Neuronal stem cell (in vitro differentiated cells): ENCODE measurements at regions not wholly inside any gene's neighbourhood (a gene's known extent, or its start where the extent isn't known, plus 50 kb on each side); places are given as distances from the start of the nearest gene placed in this dataset.
"Not testable (repeated sequence)": the region's sequence is repeated elsewhere in the genome, so short reads cannot be mapped to it uniquely, and the experiment has no call there.

Experiments
- DNase-seq: peaks from one replicate; pipeline ENCODE4 v3.0.0-alpha.2; 2013; ENCODE audit warnings: low spot score
- H2AFZ ChIP-seq: one replicate; pipeline ENCODE4 v1.6.1; 2013; ENCODE audit warnings: mild to moderate bottlenecking, low read length, inconsistent platforms
- H2AK5ac ChIP-seq: 2 replicates; pipeline ENCODE4 v1.6.1; 2013; ENCODE audit warnings: low read depth, mild to moderate bottlenecking, inconsistent platforms, low read length, moderate library complexity, mixed read lengths
- H2BK120ac ChIP-seq: 2 replicates; pipeline ENCODE4 v1.6.1; 2013; ENCODE audit warnings: low read depth, mild to moderate bottlenecking, inconsistent platforms, low read length, moderate library complexity, mixed read lengths
- H2BK12ac ChIP-seq: one replicate; pipeline ENCODE4 v1.6.1; 2013; ENCODE audit warnings: low read length, inconsistent platforms
- H2BK15ac ChIP-seq: 2 replicates; pipeline ENCODE4 v1.6.1; 2013; ENCODE audit warnings: mild to moderate bottlenecking, low read length, inconsistent platforms, mixed read lengths
- H2BK5ac ChIP-seq: one replicate; pipeline ENCODE4 v1.6.1; 2013; ENCODE audit warnings: inconsistent platforms, mild to moderate bottlenecking, low read length, moderate library complexity
- H3K14ac ChIP-seq: one replicate; pipeline ENCODE4 v1.6.1; 2013; ENCODE audit warnings: low read length, inconsistent platforms
- H3K18ac ChIP-seq: 2 replicates; pipeline ENCODE4 v1.6.1; 2013; ENCODE audit warnings: low read length, inconsistent platforms
- H3K23ac ChIP-seq: 2 replicates; pipeline ENCODE4 v1.6.1; 2013; ENCODE audit warnings: low read depth, mild to moderate bottlenecking, mixed read lengths, low read length, inconsistent platforms; ENCODE audit not compliant: poor library complexity
- H3K27ac ChIP-seq: replicated peaks from 3 replicates; pipeline ENCODE4 v1.5.1; 2013; ENCODE audit warnings: low read length, inconsistent platforms
- H3K27me3 ChIP-seq, 3 experiments: 2 replicates each; pipeline ENCODE4 v1.6.1; 2013; ENCODE audit warnings: low read length in 3 of 3, mild to moderate bottlenecking in 2 of 3, inconsistent platforms in 1 of 3, low read depth in 1 of 3, mixed read lengths in 1 of 3, moderate library complexity in 1 of 3; ENCODE audit not compliant: control insufficient read depth in 3 of 3, insufficient read depth in 3 of 3
- H3K36me3 ChIP-seq, 2 donors: replicated peaks in 1 of 2; 2 replicates each; pipeline ENCODE4 v1.6.1; 2013; ENCODE audit warnings: low read length in 2 of 2; ENCODE audit not compliant: control insufficient read depth in 2 of 2, insufficient read depth in 2 of 2
- H3K4ac ChIP-seq: 2 replicates; pipeline ENCODE4 v1.6.1; 2013; ENCODE audit warnings: inconsistent platforms, mild to moderate bottlenecking, low read length, moderate library complexity
- H3K4me1 ChIP-seq, 2 donors: 1 replicate in 1 of 2; 2 replicates in 1 of 2; pipeline ENCODE4 v1.6.1; 2013; ENCODE audit warnings: low read length in 2 of 2, low read depth in 1 of 2; ENCODE audit not compliant: control insufficient read depth in 2 of 2, insufficient read depth in 1 of 2
- H3K4me2 ChIP-seq: one replicate; pipeline ENCODE4 v1.6.1; 2013; ENCODE audit warnings: mild to moderate bottlenecking, low read length, inconsistent platforms; ENCODE audit not compliant: insufficient read depth, poor library complexity, severe bottlenecking
- H3K4me3 ChIP-seq, 2 donors: 2 replicates each; pipeline ENCODE4 v1.5.1; 2013; ENCODE audit warnings: low read length in 2 of 2, mild to moderate bottlenecking in 2 of 2, inconsistent platforms in 1 of 2, moderate library complexity in 1 of 2
- H3K79me1 ChIP-seq: one replicate; pipeline ENCODE4 v1.6.1; 2013; ENCODE audit warnings: low read depth, mild to moderate bottlenecking, inconsistent platforms, low read length, moderate library complexity
- H3K9ac ChIP-seq: one replicate; pipeline ENCODE4 v1.6.1; 2013; ENCODE audit warnings: mild to moderate bottlenecking, low read depth, low read length, inconsistent platforms; ENCODE audit not compliant: poor library complexity
- H3K9me3 ChIP-seq, 2 donors: replicated peaks in 1 of 2; 2 replicates each; pipeline versions ENCODE3 to v1.6.1; 2013; ENCODE audit warnings: low read length in 2 of 2, mild to moderate bottlenecking in 2 of 2, inconsistent platforms in 1 of 2, low read depth in 1 of 2, mixed read lengths in 1 of 2, moderate library complexity in 1 of 2; ENCODE audit not compliant: control insufficient read depth in 2 of 2, insufficient read depth in 1 of 2
- H4K8ac ChIP-seq: one replicate; pipeline ENCODE4 v1.6.1; 2013; ENCODE audit warnings: low read depth, mild to moderate bottlenecking, inconsistent platforms, low read length, moderate library complexity
- H4K91ac ChIP-seq: one replicate; pipeline ENCODE4 v1.6.1; 2013; ENCODE audit warnings: low read length, low read depth, mild to moderate bottlenecking, inconsistent platforms; ENCODE audit not compliant: poor library complexity
- WGBS, 2 donors: extraction: QIAGEN DNeasy Blood & Tissue Kit; methylation state at CpG; one replicate each; pipeline ENCODE4 v1.1.7; 2013; ENCODE audit warnings: missing lambda C conversion rate in 2 of 2, mixed read lengths in 1 of 2; ENCODE audit not compliant: insufficient read length in 2 of 2, insufficient replicate concordance in 1 of 2; ENCODE audit errors: extremely low coverage in 2 of 2; 5-methylcytosine and 5-hydroxymethylcytosine counted together

GRCh38 chr10:52500476-52500875 lies 186.4 kb downstream of the DKK1 start:
- H3K4me1 ChIP-seq, result no peaks in the 10 kb centered on the region
- H3K18ac ChIP-seq, result no peak overlapping the region
- whole genome bisulfite sequencing, 2 donors, result no CpG with 5 or more reads among the region's 3 CpGs
- no peak overlapping the region for H3K4ac ChIP-seq
- H3K4me2 ChIP-seq, result no peak overlapping the region
- no peak overlapping the region for H2AFZ ChIP-seq
- no peak overlapping the region for H3K23ac ChIP-seq
- H3K14ac ChIP-seq, result no peak overlapping the region
- H2BK15ac ChIP-seq, result no peak overlapping the region
- H4K91ac ChIP-seq, result no peak overlapping the region
- no peak for DNase-seq
- H2BK5ac ChIP-seq, result no peak overlapping the region
- no peak overlapping the region for H3K27ac ChIP-seq
- H4K8ac ChIP-seq, result no peak overlapping the region
- H3K4me3 ChIP-seq, result no peak overlapping the region
- no peaks in the 10 kb centered on the region for H3K9me3 ChIP-seq
- H3K79me1 ChIP-seq, result no peaks in the 10 kb centered on the region
- no peak overlapping the region for H2BK120ac ChIP-seq
- no peak overlapping the region for H2AK5ac ChIP-seq
- no peak overlapping the region for H3K9ac ChIP-seq
- no peaks in the 10 kb centered on the region for H3K27me3 ChIP-seq
- no peak overlapping the region for H2BK12ac ChIP-seq
- H3K36me3 ChIP-seq, result no peaks in the 10 kb centered on the region

- Histone ChIP-seq H3K4me2 (no peak overlapping the region), H3K27me3 (no peaks in the 10 kb centered on the region), H2BK5ac (no peak overlapping the region), H3K79me1 (no peaks in the 10 kb centered on the region), H4K91ac (no peak overlapping the region), H2BK15ac (no peak overlapping the region), H3K23ac (no peak overlapping the region), H3K18ac (no peak overlapping the region), H2AFZ (no peak overlapping the region), H3K14ac (no peak overlapping the region), H3K4ac (no peak overlapping the region), H2BK12ac (no peak overlapping the region), H3K4me1 (no peaks in the 10 kb centered on the region), H3K9me3 (no peaks in the 10 kb centered on the region), H3K4me3 (no peak overlapping the region), H2BK120ac (no peak overlapping the region), H3K9ac (no peak overlapping the region), H3K27ac (no peak overlapping the region), H3K36me3 (no peaks in the 10 kb centered on the region), H4K8ac (no peak overlapping the region), H2AK5ac (no peak overlapping the region)
- no peak for DNase-seq
- WGBS, 2 donors, result no CpG with 5 or more reads among the region's 2 CpGs
These were observed 188.2 kb downstream of the DKK1 start for GRCh38 chr10:52502237-52502636.

GRCh38 chr10:52505341-52505740 lies 191.3 kb downstream of the DKK1 start:
- H2AFZ ChIP-seq, H2BK12ac ChIP-seq, H3K79me1 ChIP-seq, H3K9ac ChIP-seq, H3K18ac ChIP-seq, H3K14ac ChIP-seq, H3K9me3 ChIP-seq, H4K8ac ChIP-seq, H3K36me3 ChIP-seq, H2BK15ac ChIP-seq, H3K27ac ChIP-seq, H3K4me2 ChIP-seq, H2AK5ac ChIP-seq, H3K4me3 ChIP-seq, H2BK5ac ChIP-seq, H3K27me3 ChIP-seq, H3K23ac ChIP-seq, H3K4ac ChIP-seq, H3K4me1 ChIP-seq, DNase-seq, H2BK120ac ChIP-seq, H4K91ac ChIP-seq: not testable (repeated sequence)
- WGBS, 2 donors, result no CpG with 5 or more reads among the region's 7 CpGs

DNA sequence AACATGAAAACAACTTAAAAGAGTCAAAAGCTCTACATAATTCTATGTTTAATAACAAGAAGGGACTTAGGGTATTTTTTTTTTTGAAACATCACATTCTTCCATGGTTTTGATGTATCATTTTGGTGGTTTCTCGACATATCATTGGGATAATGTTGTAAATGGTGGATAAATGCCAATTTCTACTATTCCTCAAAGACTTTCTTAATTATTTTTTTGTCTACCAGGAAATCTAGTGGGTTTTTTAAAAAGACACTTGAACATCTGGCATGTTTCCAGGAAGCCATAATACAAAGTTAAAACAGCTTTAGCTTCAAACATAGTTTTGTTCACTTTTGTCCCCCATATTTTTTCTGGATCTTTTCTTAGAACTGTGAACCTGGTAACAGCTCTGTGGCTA lies 200.4 kb downstream of the DKK1 start:
- Histone ChIP-seq H3K18ac (no peak overlapping the region), H3K9ac (no peak overlapping the region), H2BK5ac (no peak overlapping the region), H2BK15ac (no peak overlapping the region), H4K91ac (no peak overlapping the region), H3K27ac (no peak overlapping the region), H3K27me3 (peaks cover 0 to 30% (median 3%) of the 10 kb centered on the region in 3 experiments), H4K8ac (no peak overlapping the region), H3K4me3 (no peak overlapping the region), H2BK120ac (no peak overlapping the region), H3K4ac (no peak overlapping the region), H3K4me1 (peaks cover 0 to 10% of the 10 kb centered on the region in 2 donors), H3K14ac (no peak overlapping the region), H2BK12ac (no peak overlapping the region), H2AK5ac (no peak overlapping the region), H2AFZ (no peak overlapping the region), H3K79me1 (no peaks in the 10 kb centered on the region), H3K4me2 (no peak overlapping the region), H3K36me3 (peaks cover 0 to 2% of the 10 kb centered on the region in 2 donors), H3K9me3 (peaks cover 5 to 10% of the 10 kb centered on the region in 2 donors), H3K23ac (no peak overlapping the region)
- WGBS, 2 donors, result no CpG with 5 or more reads among the region's 1 CpG
- DNase-seq, result no peak
